K562 (cell line): ENCODE measurements at regions not wholly inside any gene's neighbourhood (a gene's known extent, or its start where the extent isn't known, plus 50 kb on each side); places are given as distances from the start of the nearest gene placed in this dataset.

Source experiments
- CHD1 ChIP-seq: fragments of 200-600 bp; sonication (generic); IDR thresholded peaks from one replicate; pipeline ENCODE4 v1.6.1; 2012; ENCODE audit warnings: mild to moderate bottlenecking, moderate library complexity, low read length, inconsistent platforms
- HDGF ChIP-seq: fragments of 450-650 bp; IDR thresholded peaks from 2 replicates; pipeline ENCODE4 v1.6.1; 2016
- L3MBTL2 ChIP-seq: fragments of 450-650 bp; IDR thresholded peaks from 2 replicates; pipeline ENCODE4 v1.6.1; 2016; ENCODE audit warnings: mild to moderate bottlenecking, moderate library complexity
- PRMT5 ChIP-seq: sonication (generic); formaldehyde crosslinking; IDR thresholded peaks from 2 replicates; pipeline ENCODE4 v1.5.0; 2020; ENCODE audit warnings: missing genetic modification reagents
- ZNF146 ChIP-seq: IDR thresholded peaks from one replicate; pipeline ENCODE4 v1.6.1; 2018; ENCODE audit warnings: missing compliant biosample characterization; ENCODE audit not compliant: unreplicated experiment
- ZNF431 ChIP-seq: sonication (generic); formaldehyde crosslinking; IDR thresholded peaks from 2 replicates; pipeline ENCODE4 v1.8.0; 2022; ENCODE audit warnings: mild to moderate bottlenecking, missing genetic modification reagents
- ZNF445 ChIP-seq: fragments of 250-450 bp; sonication (Bioruptor Pico); IDR thresholded peaks from 2 replicates; pipeline ENCODE4 v1.4.0; 2020; ENCODE audit warnings: low read depth, mild to moderate bottlenecking, moderate library complexity
- ZNF764 ChIP-seq: fragments of 250-450 bp; sonication (Bioruptor Pico); IDR thresholded peaks from 2 replicates; pipeline ENCODE4 v1.4.0; 2020; ENCODE audit warnings: low read depth, mild to moderate bottlenecking, moderate library complexity
- TF ChIP-seq, protein P1 (sequence below), 2 experiments: fragments of 450-650 bp; formaldehyde crosslinking in 1 of 2; IDR thresholded peaks; 2 replicates each; pipeline versions ENCODE4 v1.4.0 to v1.6.1; 2014 to 2020; ENCODE audit warnings: mild to moderate bottlenecking in 2 of 2, borderline replicate concordance in 1 of 2, low read depth in 1 of 2
- TF ChIP-seq, protein P2 (sequence below): fragments of 250-450 bp; sonication (Bioruptor Pico); IDR thresholded peaks from 2 replicates; pipeline ENCODE4 v1.6.1; 2021; ENCODE audit warnings: mild to moderate bottlenecking

GRCh38 chr18:25950321-25950720 lies 140.1 kb downstream of the SS18 start (continued):
- TF ChIP-seq, protein P1, sequence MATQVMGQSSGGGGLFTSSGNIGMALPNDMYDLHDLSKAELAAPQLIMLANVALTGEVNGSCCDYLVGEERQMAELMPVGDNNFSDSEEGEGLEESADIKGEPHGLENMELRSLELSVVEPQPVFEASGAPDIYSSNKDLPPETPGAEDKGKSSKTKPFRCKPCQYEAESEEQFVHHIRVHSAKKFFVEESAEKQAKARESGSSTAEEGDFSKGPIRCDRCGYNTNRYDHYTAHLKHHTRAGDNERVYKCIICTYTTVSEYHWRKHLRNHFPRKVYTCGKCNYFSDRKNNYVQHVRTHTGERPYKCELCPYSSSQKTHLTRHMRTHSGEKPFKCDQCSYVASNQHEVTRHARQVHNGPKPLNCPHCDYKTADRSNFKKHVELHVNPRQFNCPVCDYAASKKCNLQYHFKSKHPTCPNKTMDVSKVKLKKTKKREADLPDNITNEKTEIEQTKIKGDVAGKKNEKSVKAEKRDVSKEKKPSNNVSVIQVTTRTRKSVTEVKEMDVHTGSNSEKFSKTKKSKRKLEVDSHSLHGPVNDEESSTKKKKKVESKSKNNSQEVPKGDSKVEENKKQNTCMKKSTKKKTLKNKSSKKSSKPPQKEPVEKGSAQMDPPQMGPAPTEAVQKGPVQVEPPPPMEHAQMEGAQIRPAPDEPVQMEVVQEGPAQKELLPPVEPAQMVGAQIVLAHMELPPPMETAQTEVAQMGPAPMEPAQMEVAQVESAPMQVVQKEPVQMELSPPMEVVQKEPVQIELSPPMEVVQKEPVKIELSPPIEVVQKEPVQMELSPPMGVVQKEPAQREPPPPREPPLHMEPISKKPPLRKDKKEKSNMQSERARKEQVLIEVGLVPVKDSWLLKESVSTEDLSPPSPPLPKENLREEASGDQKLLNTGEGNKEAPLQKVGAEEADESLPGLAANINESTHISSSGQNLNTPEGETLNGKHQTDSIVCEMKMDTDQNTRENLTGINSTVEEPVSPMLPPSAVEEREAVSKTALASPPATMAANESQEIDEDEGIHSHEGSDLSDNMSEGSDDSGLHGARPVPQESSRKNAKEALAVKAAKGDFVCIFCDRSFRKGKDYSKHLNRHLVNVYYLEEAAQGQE (IDR thresholded peaks at IDR 0.05; ENCODE audit: borderline replicate concordance), result no peak
- TF ChIP-seq, protein P1 (CRISPR knock-in tag; IDR thresholded peaks at IDR 0.05; ENCODE audit: low read depth), result no peak
- TF ChIP-seq ZNF146, result no peak
- TF ChIP-seq, protein P2, sequence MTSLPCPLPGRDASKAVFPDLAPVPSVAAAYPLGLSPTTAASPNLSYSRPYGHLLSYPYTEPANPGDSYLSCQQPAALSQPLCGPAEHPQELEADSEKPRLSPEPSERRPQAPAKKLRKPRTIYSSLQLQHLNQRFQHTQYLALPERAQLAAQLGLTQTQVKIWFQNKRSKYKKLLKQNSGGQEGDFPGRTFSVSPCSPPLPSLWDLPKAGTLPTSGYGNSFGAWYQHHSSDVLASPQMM (CRISPR knock-in tag), result no peak
- TF ChIP-seq PRMT5 (CRISPR knock-in tag), result no peak
- no peak for TF ChIP-seq HDGF
- TF ChIP-seq ZNF764 (CRISPR knock-in tag), result no peak
- no peak for TF ChIP-seq L3MBTL2
- TF ChIP-seq ZNF431 (CRISPR knock-in tag), result no peak
- no peak for TF ChIP-seq CHD1
- TF ChIP-seq ZNF445 (CRISPR knock-in tag), result no peak
